Upper lobe of left lung (tissue), 6 donors: ENCODE measurements at regions not wholly inside any gene's neighbourhood (a gene's known extent, or its start where the extent isn't known, plus 50 kb on each side); places are given as distances from the start of the nearest gene placed in this dataset.

ENCODE experiments used
- ATAC-seq, 2 donors: fragments of 200-7000 bp; cut with Tn5 transposase; one replicate each; pipeline ENCODE4 v1.9.1; 2022; ENCODE audit warnings: mild to moderate bottlenecking in 2 of 2, moderate library complexity in 2 of 2; ENCODE audit not compliant: low FRiP score in 2 of 2
- DNase-seq, 2 donors: peaks; one replicate each; pipeline ENCODE4 v3.0.0-alpha.2; 2019 to 2020
- H3K27ac ChIP-seq, 4 donors: fragments of 200-600 bp; sonication (generic); one replicate each; pipeline ENCODE4 v1.5.1; 2016 to 2019
- H3K27me3 ChIP-seq, 4 donors: fragments of 200-600 bp; sonication (generic); one replicate each; pipeline ENCODE4 v1.5.1; 2017 to 2019
- H3K36me3 ChIP-seq, 4 donors: fragments of 200-600 bp; sonication (generic); one replicate each; pipeline ENCODE4 v1.5.1; 2016 to 2019
- H3K4me1 ChIP-seq, 4 donors: fragments of 200-600 bp; sonication (generic); one replicate each; pipeline ENCODE4 v1.5.1; 2018 to 2019
- H3K4me3 ChIP-seq, 4 donors: fragments of 200-600 bp; sonication (generic); one replicate each; pipeline ENCODE4 v1.5.1; 2017 to 2019; ENCODE audit warnings: mild to moderate bottlenecking in 2 of 4, moderate library complexity in 1 of 4
- H3K9me3 ChIP-seq, 4 donors: fragments of 200-600 bp; sonication (generic); one replicate each; pipeline ENCODE4 v1.5.1; 2018 to 2019
- CTCF ChIP-seq, 6 experiments: fragments of 450-650 bp in 4 of 6; fragments of 200-600 bp in 2 of 6; sonication (generic) in 2 of 6; IDR thresholded peaks; one replicate each; pipeline ENCODE4 v1.5.1; 2016 to 2019; ENCODE audit warnings: antibody characterized with exemption in 6 of 6
- EP300 ChIP-seq, 4 donors: sonication (generic); formaldehyde crosslinking; IDR thresholded peaks; one replicate each; pipeline ENCODE4 v1.5.1; 2017; ENCODE audit warnings: antibody characterized with exemption in 4 of 4, control low read depth in 2 of 4
- POLR2A ChIP-seq, 4 donors: fragments of 450-650 bp; IDR thresholded peaks; one replicate each; pipeline ENCODE4 v1.5.1; 2016 to 2017; ENCODE audit warnings: antibody characterized with exemption in 4 of 4, mild to moderate bottlenecking in 2 of 4
- POLR2AphosphoS5 ChIP-seq, 2 donors: sonication (generic); formaldehyde crosslinking; IDR thresholded peaks; one replicate each; pipeline ENCODE4 v1.5.1; 2017; ENCODE audit warnings: antibody characterized with exemption in 2 of 2
- WGBS, 2 donors: methylation state at CpG; one replicate each; pipeline ENCODE4 v1.1.5; 2017 to 2018; 5-methylcytosine and 5-hydroxymethylcytosine counted together
- donor health status: DM: no; HTN: no; CAD: no; lungs with moderate emphysema.
- donor health status: DM: no; HTN: yes; CAD: no; lungs with severe emphysema.

GRCh38 chr15:85942632-85943031, 137.0 kb upstream of the AGBL1 start:
- Histone ChIP-seq H3K9me3 (no peaks in the 10 kb centered on the region), H3K4me1 (no peaks in the 10 kb centered on the region), H3K4me3 (no peak overlapping the region), H3K27ac (no peak overlapping the region), H3K36me3 (no peaks in the 10 kb centered on the region), H3K27me3 (no peaks in the 10 kb centered on the region)
- TF ChIP-seq EP300 (IDR thresholded peaks at IDR 0.05): no peak
- no peak for TF ChIP-seq POLR2A (IDR thresholded peaks at IDR 0.05)
- no peak for TF ChIP-seq CTCF (IDR thresholded peaks at IDR 0.05)
- TF ChIP-seq POLR2AphosphoS5 (IDR thresholded peaks at IDR 0.05): no peak
- DNase-seq (no peak), ATAC-seq (no peak)
- WGBS, 2 donors: 82 to 88% methylated on average over 5 of the region's 5 CpGs

- DNase-seq: no peak
- no peaks in the 10 kb centered on the region for H3K27me3 ChIP-seq
- H3K9me3 ChIP-seq: no peaks in the 10 kb centered on the region
- H3K27ac ChIP-seq: no peak overlapping the region
- TF ChIP-seq CTCF (IDR thresholded peaks at IDR 0.05): no peak
- no peak for TF ChIP-seq POLR2A (IDR thresholded peaks at IDR 0.05)
- TF ChIP-seq POLR2AphosphoS5 (IDR thresholded peaks at IDR 0.05): no peak
- no peak for TF ChIP-seq EP300 (IDR thresholded peaks at IDR 0.05)
- H3K4me3 ChIP-seq: no peak overlapping the region
- no peak for ATAC-seq
- no peaks in the 10 kb centered on the region for H3K4me1 ChIP-seq
- H3K36me3 ChIP-seq: no peaks in the 10 kb centered on the region
- WGBS, 2 donors: 53 to 82% methylated on average over 1 to 4 of the region's 4 CpGs
Measured at GRCh38 chr15:85943151-85943550, 136.5 kb upstream of the AGBL1 start.

- Histone ChIP-seq H3K27me3 (no peaks in the 10 kb centered on the region), H3K4me1 (no peaks in the 10 kb centered on the region), H3K36me3 (no peaks in the 10 kb centered on the region), H3K9me3 (no peaks in the 10 kb centered on the region), H3K4me3 (no peak overlapping the region), H3K27ac (no peak overlapping the region)
- TF ChIP-seq POLR2A (IDR thresholded peaks at IDR 0.05) (no peak), CTCF (IDR thresholded peaks at IDR 0.05) (no peak), POLR2AphosphoS5 (IDR thresholded peaks at IDR 0.05) (no peak), EP300 (IDR thresholded peaks at IDR 0.05) (no peak)
- no peak for ATAC-seq
- 86 to 92% methylated on average over 2 of the region's 2 CpGs for WGBS, 2 donors
- DNase-seq: no peak
Measured at GRCh38 chr15:85943791-85944190, 135.9 kb upstream of the AGBL1 start.

- DNase-seq: no peak
- no peaks in the 10 kb centered on the region for H3K36me3 ChIP-seq
- no peak overlapping the region for H3K4me3 ChIP-seq
- TF ChIP-seq EP300 (IDR thresholded peaks at IDR 0.05) (no peak), POLR2AphosphoS5 (IDR thresholded peaks at IDR 0.05) (no peak)
- no peak overlapping the region for H3K27ac ChIP-seq
- no peak for ATAC-seq
- no peaks in the 10 kb centered on the region for H3K4me1 ChIP-seq
- WGBS, 2 donors: 69 to 77% methylated on average over 3 of the region's 3 CpGs
- no peaks in the 10 kb centered on the region for H3K9me3 ChIP-seq
- no peaks in the 10 kb centered on the region for H3K27me3 ChIP-seq
Measured at GRCh38 chr15:85947021-85947420, 132.7 kb upstream of the AGBL1 start.

GRCh38 chr15:85947936-85948335, 131.7 kb upstream of the AGBL1 start:
- Histone ChIP-seq H3K4me3 (no peak overlapping the region), H3K9me3 (no peaks in the 10 kb centered on the region), H3K36me3 (no peaks in the 10 kb centered on the region), H3K4me1 (no peaks in the 10 kb centered on the region), H3K27ac (no peak overlapping the region), H3K27me3 (no peaks in the 10 kb centered on the region)
- WGBS, 2 donors: 91 to 92% methylated on average over 7 of the region's 7 CpGs
- DNase-seq (no peak), ATAC-seq (no peak)
- TF ChIP-seq EP300 (IDR thresholded peaks at IDR 0.05) (no peak), CTCF (IDR thresholded peaks at IDR 0.05) (no peak), POLR2A (IDR thresholded peaks at IDR 0.05) (no peak), POLR2AphosphoS5 (IDR thresholded peaks at IDR 0.05) (no peak)
